Stimulated activated effector memory CD8-positive, alpha-beta T cell treated with anti-CD3 and anti-CD28 coated beads, Interleukin-12 subunit alpha, Interleukin-12 subunit beta, amount 100 ng/mL, for 72 hours (primary cell): ENCODE measurements at regions not wholly inside any gene's neighbourhood (a gene's known extent, or its start where the extent isn't known, plus 50 kb on each side); places are given as distances from the start of the nearest gene placed in this dataset.

Experiments used
- ATAC-seq: fragments of 150-1000 bp; cut with Tn5 transposase; 2 replicates; pipeline ENCODE4 v1.10.0; 2021
- DNase-seq, 2 donors: peaks; one replicate each; pipeline ENCODE4 v3.0.0; 2021 to 2022; ENCODE audit warnings: low spot score in 2 of 2
- H3K27ac Mint-ChIP-seq: one replicate; pipeline ENCODE4 v1.8.0; 2022; ENCODE audit warnings: mild to moderate bottlenecking, mixed read lengths
- H3K36me3 Mint-ChIP-seq: one replicate; pipeline ENCODE4 v1.8.0; 2022; ENCODE audit warnings: mild to moderate bottlenecking, mixed read lengths
- H3K4me1 Mint-ChIP-seq: one replicate; pipeline ENCODE4 v1.8.0; 2022; ENCODE audit warnings: mixed read lengths
- H3K4me3 Mint-ChIP-seq: one replicate; pipeline ENCODE4 v1.8.0; 2022; ENCODE audit warnings: mild to moderate bottlenecking, mixed read lengths
- H3K9me3 Mint-ChIP-seq: one replicate; pipeline ENCODE4 v1.8.0; 2022; ENCODE audit warnings: mixed read lengths

GRCh38 chr3:176577447-176577846 is 619.8 kb downstream of the TBL1XR1 start:
- Mint-ChIP-seq H3K27ac (no peak overlapping the region), H3K9me3 (no peaks in the 10 kb centered on the region), H3K4me1 (no peaks in the 10 kb centered on the region), H3K4me3 (no peak overlapping the region), H3K36me3 (no peaks in the 10 kb centered on the region)
- no peak for ATAC-seq
- no peak for DNase-seq

GRCh38 chr3:176574786-176575185 is 622.5 kb downstream of the TBL1XR1 start:
- no peak overlapping the region for H3K4me3 Mint-ChIP-seq
- H3K4me1 Mint-ChIP-seq, result no peaks in the 10 kb centered on the region
- ATAC-seq, result no peak
- H3K9me3 Mint-ChIP-seq, result no peaks in the 10 kb centered on the region
- H3K27ac Mint-ChIP-seq, result no peak overlapping the region
- no peaks in the 10 kb centered on the region for H3K36me3 Mint-ChIP-seq
- no peak for DNase-seq

- H3K4me1 Mint-ChIP-seq, result no peaks in the 10 kb centered on the region
- ATAC-seq, result no peak
- no peaks in the 10 kb centered on the region for H3K36me3 Mint-ChIP-seq
- DNase-seq, result no peak
- H3K9me3 Mint-ChIP-seq, result no peaks in the 10 kb centered on the region
- H3K4me3 Mint-ChIP-seq, result no peak overlapping the region
- no peak overlapping the region for H3K27ac Mint-ChIP-seq
These were observed 625.4 kb downstream of the TBL1XR1 start for GRCh38 chr3:176571926-176572325.

GRCh38 chr3:176570992-176571391 is 626.3 kb downstream of the TBL1XR1 start:
- no peak for DNase-seq
- Mint-ChIP-seq H3K27ac (no peak overlapping the region), H3K36me3 (no peaks in the 10 kb centered on the region)

GRCh38 chr3:176568189-176568588 is 629.1 kb downstream of the TBL1XR1 start:
- no peak for DNase-seq
- Mint-ChIP-seq H3K27ac (no peak overlapping the region), H3K36me3 (no peaks in the 10 kb centered on the region), H3K4me1 (no peaks in the 10 kb centered on the region), H3K4me3 (no peak overlapping the region), H3K9me3 (peaks cover 4% of the 10 kb centered on the region)
- no peak for ATAC-seq

More at GRCh38 chr3:176570992-176571391, 626.3 kb downstream of the TBL1XR1 start:
- Mint-ChIP-seq H3K9me3 (no peaks in the 10 kb centered on the region), H3K4me1 (no peaks in the 10 kb centered on the region), H3K4me3 (no peak overlapping the region)
- no peak for ATAC-seq

GRCh38 chr3:176566757-176567156 is 630.5 kb downstream of the TBL1XR1 start:
- Mint-ChIP-seq H3K36me3 (no peaks in the 10 kb centered on the region), H3K4me1 (no peaks in the 10 kb centered on the region), H3K9me3 (peaks cover 4% of the 10 kb centered on the region), H3K4me3 (no peak overlapping the region), H3K27ac (no peak overlapping the region)
- DNase-seq (no peak), ATAC-seq (no peak)

- Mint-ChIP-seq H3K9me3 (peaks cover 4% of the 10 kb centered on the region), H3K4me3 (no peak overlapping the region), H3K27ac (no peak overlapping the region), H3K4me1 (no peaks in the 10 kb centered on the region), H3K36me3 (no peaks in the 10 kb centered on the region)
- ATAC-seq (no peak), DNase-seq (no peak)
These were observed 635.0 kb downstream of the TBL1XR1 start for GRCh38 chr3:176562331-176562730.

- no peak for ATAC-seq
- H3K4me3 Mint-ChIP-seq, result no peak overlapping the region
- no peaks in the 10 kb centered on the region for H3K36me3 Mint-ChIP-seq
- peaks cover 4% of the 10 kb centered on the region for H3K9me3 Mint-ChIP-seq
- H3K4me1 Mint-ChIP-seq, result no peaks in the 10 kb centered on the region
- no peak for DNase-seq
- H3K27ac Mint-ChIP-seq, result no peak overlapping the region
These were observed 635.5 kb downstream of the TBL1XR1 start for GRCh38 chr3:176561826-176562225.

GRCh38 chr3:176554791-176555654 is 642.3 kb downstream of the TBL1XR1 start:
- ATAC-seq, result no peak
- H3K9me3 Mint-ChIP-seq, result peaks cover 3% of the 10 kb centered on the region
- no peak overlapping the region for H3K4me3 Mint-ChIP-seq
- H3K4me1 Mint-ChIP-seq, result no peaks in the 10 kb centered on the region
- DNase-seq, result no peak
- no peak overlapping the region for H3K27ac Mint-ChIP-seq
- H3K36me3 Mint-ChIP-seq, result no peaks in the 10 kb centered on the region

- Mint-ChIP-seq H3K36me3 (no peaks in the 10 kb centered on the region), H3K27ac (no peak overlapping the region), H3K9me3 (peaks cover 5% of the 10 kb centered on the region), H3K4me1 (no peaks in the 10 kb centered on the region), H3K4me3 (no peak overlapping the region)
- DNase-seq (no peak), ATAC-seq (no peak)
These were observed 643.0 kb downstream of the TBL1XR1 start for GRCh38 chr3:176554264-176554663.

- H3K9me3 Mint-ChIP-seq, result no peaks in the 10 kb centered on the region
- H3K4me3 Mint-ChIP-seq, result no peak overlapping the region
- no peaks in the 10 kb centered on the region for H3K36me3 Mint-ChIP-seq
- no peak for DNase-seq
- ATAC-seq, result no peak
- no peak overlapping the region for H3K27ac Mint-ChIP-seq
- H3K4me1 Mint-ChIP-seq, result no peaks in the 10 kb centered on the region
These were observed 670.3 kb downstream of the TBL1XR1 start for GRCh38 chr3:176526942-176527341.

- no peak overlapping the region for H3K4me3 Mint-ChIP-seq
- ATAC-seq (no peak), DNase-seq (no peak)
- H3K4me1 Mint-ChIP-seq, result no peaks in the 10 kb centered on the region
- H3K9me3 Mint-ChIP-seq, result no peaks in the 10 kb centered on the region
- H3K27ac Mint-ChIP-seq, result no peak overlapping the region
- H3K36me3 Mint-ChIP-seq, result no peaks in the 10 kb centered on the region
These were observed 671.1 kb downstream of the TBL1XR1 start for GRCh38 chr3:176526225-176526624.

- Mint-ChIP-seq H3K4me1 (no peaks in the 10 kb centered on the region), H3K9me3 (peaks cover 3% of the 10 kb centered on the region)
These were observed 674.2 kb downstream of the TBL1XR1 start for GRCh38 chr3:176523114-176523513.

GRCh38 chr3:176522436-176522835 is 674.8 kb downstream of the TBL1XR1 start:
- Mint-ChIP-seq H3K4me3 (no peak overlapping the region), H3K9me3 (peaks cover 3% of the 10 kb centered on the region), H3K36me3 (no peaks in the 10 kb centered on the region), H3K4me1 (no peaks in the 10 kb centered on the region), H3K27ac (no peak overlapping the region)
- DNase-seq (no peak), ATAC-seq (peak; percentile 26)

More at GRCh38 chr3:176523114-176523513, 674.2 kb downstream of the TBL1XR1 start:
- H3K36me3 Mint-ChIP-seq, result no peaks in the 10 kb centered on the region
- no peak overlapping the region for H3K4me3 Mint-ChIP-seq
- H3K27ac Mint-ChIP-seq, result no peak overlapping the region
- DNase-seq (no peak), ATAC-seq (no peak)

- no peak for DNase-seq
- no peak for ATAC-seq
- Mint-ChIP-seq H3K9me3 (peaks cover 3% of the 10 kb centered on the region), H3K36me3 (no peaks in the 10 kb centered on the region), H3K4me3 (no peak overlapping the region), H3K27ac (no peak overlapping the region), H3K4me1 (no peaks in the 10 kb centered on the region)
These were observed 675.6 kb downstream of the TBL1XR1 start for GRCh38 chr3:176521531-176522175.

GRCh38 chr3:176514297-176514696 is 683.0 kb downstream of the TBL1XR1 start:
- DNase-seq (peak in 1 of 2 donors; percentile 52), ATAC-seq (no peak)
- Mint-ChIP-seq H3K4me3 (no peak overlapping the region), H3K4me1 (no peaks in the 10 kb centered on the region), H3K36me3 (no peaks in the 10 kb centered on the region), H3K27ac (no peak overlapping the region), H3K9me3 (peaks cover 19% of the 10 kb centered on the region)
